Fibroblast of villous mesenchyme (primary cell): ENCODE measurements at regions not wholly inside any gene's neighbourhood (a gene's known extent, or its start where the extent isn't known, plus 50 kb on each side); places are given as distances from the start of the nearest gene placed in this dataset.
"Not testable (repeated sequence)": the region's sequence is repeated elsewhere in the genome, so short reads cannot be mapped to it uniquely, and the experiment has no call there.

Source experiments
- DNase-seq: peaks from one replicate; pipeline ENCODE4 v3.0.0-alpha.2; 2010; ENCODE audit warnings: low read depth
- H3K4me3 ChIP-seq: 2 replicates; pipeline ENCODE4 v1.5.1; 2011; ENCODE audit warnings: low read depth, mild to moderate bottlenecking, low read length
- TF ChIP-seq, protein P1 (sequence below): IDR thresholded peaks from 2 replicates; pipeline ENCODE4 v1.5.1; 2012; ENCODE audit warnings: low read depth, mild to moderate bottlenecking, low read length; ENCODE audit not compliant: insufficient read depth

DNA sequence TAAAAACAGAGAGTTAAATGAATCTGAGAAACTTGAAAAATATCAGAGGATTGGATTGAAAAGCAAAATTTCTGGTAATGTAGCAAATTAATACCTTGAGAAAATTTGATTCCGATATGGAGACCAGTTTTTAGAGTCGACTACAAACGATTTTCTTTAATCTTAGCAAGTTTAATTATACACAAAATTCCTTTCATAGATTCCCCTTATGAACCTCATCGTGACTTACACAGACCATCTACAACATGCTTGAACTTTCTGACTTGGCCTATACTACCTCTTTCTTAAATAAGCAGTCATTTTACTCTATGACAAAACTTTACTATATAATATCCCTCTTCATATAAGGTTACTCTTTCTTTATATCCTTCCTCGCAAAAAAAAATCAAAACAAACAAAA lies 769.6 kb upstream of the CRIM1 start:
- TF ChIP-seq, protein P1, sequence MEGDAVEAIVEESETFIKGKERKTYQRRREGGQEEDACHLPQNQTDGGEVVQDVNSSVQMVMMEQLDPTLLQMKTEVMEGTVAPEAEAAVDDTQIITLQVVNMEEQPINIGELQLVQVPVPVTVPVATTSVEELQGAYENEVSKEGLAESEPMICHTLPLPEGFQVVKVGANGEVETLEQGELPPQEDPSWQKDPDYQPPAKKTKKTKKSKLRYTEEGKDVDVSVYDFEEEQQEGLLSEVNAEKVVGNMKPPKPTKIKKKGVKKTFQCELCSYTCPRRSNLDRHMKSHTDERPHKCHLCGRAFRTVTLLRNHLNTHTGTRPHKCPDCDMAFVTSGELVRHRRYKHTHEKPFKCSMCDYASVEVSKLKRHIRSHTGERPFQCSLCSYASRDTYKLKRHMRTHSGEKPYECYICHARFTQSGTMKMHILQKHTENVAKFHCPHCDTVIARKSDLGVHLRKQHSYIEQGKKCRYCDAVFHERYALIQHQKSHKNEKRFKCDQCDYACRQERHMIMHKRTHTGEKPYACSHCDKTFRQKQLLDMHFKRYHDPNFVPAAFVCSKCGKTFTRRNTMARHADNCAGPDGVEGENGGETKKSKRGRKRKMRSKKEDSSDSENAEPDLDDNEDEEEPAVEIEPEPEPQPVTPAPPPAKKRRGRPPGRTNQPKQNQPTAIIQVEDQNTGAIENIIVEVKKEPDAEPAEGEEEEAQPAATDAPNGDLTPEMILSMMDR = no peak
- no peak overlapping the region for H3K4me3 ChIP-seq
- no peak for DNase-seq

DNA sequence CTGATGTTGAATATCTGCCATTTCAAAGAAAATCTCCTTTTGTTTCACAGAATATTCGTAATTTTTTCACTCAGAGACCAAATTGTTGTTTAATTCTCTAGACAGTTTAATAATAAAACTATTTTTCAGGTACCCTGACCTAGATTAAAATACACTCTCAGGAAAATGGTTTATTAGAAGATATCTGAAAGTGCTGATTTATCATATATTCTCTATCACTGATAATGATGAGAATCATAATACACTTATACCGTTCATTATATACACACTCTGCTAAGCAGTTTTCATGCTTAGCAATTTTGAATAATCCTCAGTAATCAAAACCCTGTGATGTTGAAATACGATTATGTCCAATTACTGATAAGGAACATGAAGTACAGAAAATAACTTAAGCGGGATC lies 772.9 kb upstream of the CRIM1 start:
- TF ChIP-seq, protein P1 = no peak
- H3K4me3 ChIP-seq = no peak overlapping the region
- no peak for DNase-seq

DNA sequence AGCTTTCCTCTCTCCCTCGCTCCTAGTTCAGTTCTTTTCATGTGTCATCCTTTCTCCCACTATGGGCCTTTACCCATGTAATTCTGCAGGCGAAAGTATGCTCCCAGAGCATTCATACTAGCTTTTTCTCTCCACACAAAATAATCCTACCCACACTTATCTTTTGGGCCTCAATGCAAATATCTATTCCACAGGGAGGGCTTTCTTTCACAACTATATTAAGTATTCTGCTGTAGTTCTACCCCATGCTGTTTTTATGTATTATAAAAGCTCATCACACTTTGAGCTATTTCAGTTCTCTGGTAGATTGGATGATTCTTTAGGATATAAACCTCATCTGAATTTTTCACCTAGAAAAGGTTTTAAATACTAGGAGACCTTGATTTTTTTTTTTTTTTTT lies 774.6 kb upstream of the CRIM1 start:
- TF ChIP-seq, protein P1 = no peak
- no peak for DNase-seq
- no peak overlapping the region for H3K4me3 ChIP-seq

DNA sequence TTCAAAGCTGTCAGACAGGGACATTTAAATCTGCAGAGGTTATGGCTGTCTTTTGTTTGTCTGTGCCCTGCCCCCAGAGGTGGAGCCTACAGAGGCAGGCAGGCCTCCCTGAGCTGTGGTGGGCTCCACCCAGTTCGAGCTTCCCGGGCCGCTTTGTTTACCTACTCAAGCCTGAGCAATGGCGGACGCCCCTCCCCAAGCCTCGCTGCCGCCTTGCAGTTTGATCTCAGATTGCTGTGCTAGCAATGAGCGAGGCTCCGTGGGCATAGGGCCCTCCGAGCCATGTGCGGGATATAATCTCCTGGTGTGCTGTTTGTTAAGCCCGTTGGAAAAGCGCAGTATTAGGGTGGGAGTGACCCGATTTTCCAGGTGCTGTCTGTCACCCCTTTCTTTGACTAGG lies 787.0 kb upstream of the CRIM1 start:
- DNase-seq, H3K4me3 ChIP-seq: not testable (repeated sequence)

DNA sequence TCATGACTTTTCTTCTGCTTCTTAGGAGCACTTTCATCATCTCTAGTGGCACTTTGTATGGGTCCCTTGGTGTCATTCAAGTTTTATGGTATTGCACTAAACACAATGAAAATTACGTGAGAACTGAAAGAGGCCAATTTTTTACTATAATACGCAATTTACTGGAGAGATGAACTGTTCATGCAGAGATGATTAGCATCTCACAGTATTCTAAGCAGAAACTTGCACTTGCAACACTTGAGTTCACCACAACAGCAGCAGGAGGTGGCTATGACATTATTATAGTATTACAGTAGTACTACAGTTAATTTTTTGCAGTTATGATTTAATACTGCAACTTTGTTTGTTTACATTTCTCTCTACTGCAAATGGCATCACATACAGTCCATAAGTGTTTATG lies 793.1 kb upstream of the CRIM1 start:
- TF ChIP-seq, protein P1 = no peak
- DNase-seq = no peak
- no peak overlapping the region for H3K4me3 ChIP-seq

DNA sequence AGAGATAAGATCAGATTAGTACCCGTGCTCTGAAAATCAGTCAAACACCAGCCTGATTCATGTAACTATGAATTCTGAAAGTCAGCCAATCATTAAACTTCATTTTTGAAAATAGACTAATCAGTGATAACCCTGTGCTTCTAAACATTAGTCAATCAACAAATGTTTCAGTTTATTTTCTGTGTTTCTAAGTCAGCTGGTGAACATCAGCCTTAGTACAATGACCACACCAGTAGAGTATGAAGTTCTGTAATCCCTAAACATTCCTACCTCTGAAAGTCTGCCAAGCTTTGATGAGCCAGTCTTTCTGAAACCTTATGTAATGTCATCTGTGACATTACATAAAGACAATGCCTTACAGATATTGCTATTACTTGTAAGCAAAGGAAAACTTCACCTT lies 807.4 kb upstream of the CRIM1 start:
- H3K4me3 ChIP-seq = no peak overlapping the region
- DNase-seq = no peak
- TF ChIP-seq, protein P1 = no peak

DNA sequence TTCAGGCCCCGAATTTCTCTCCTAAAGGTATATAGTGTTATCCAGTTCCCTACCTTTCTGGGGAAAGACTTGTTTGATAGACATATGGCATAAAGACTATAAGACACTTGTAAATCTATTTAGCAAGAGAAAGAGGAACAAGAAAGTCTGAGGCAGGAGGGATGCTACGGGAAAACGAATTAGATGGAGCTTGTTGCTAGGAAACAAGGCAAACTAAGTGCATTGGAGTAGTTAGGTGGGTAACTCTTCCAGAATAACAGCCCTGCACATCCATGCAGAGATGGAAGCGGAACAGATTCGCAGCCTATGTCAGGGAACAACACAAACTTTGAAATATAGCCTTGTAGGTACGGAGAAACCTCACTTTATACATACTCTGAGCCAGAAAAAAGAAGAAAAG lies 810.3 kb upstream of the CRIM1 start:
- TF ChIP-seq, protein P1 = no peak
- no peak overlapping the region for H3K4me3 ChIP-seq
- no peak for DNase-seq

DNA sequence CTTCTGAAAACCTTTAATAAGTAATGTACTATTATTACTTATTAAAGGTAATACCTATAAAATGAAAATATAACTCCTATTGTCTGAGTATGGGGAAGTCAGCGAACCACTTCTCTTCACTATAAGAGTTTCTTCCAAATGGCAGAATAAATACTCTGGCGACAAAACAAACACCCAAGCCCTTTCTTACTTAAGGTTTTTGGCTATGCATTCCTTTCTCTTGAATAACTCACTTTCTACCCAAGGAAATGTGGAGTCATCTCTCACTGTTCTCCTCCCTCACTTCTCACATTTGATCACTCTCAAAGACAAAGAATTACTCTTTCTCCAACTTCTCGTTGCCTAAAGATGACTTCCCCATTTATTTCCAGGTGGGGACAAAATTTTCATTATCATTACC lies 816.8 kb upstream of the CRIM1 start:
- no peak for DNase-seq

More for the DNA sequence above, 816.8 kb upstream of the CRIM1 start:
- H3K4me3 ChIP-seq = no peak overlapping the region
- TF ChIP-seq, protein P1 = no peak
